ENCODE measurements at regions not wholly inside any gene's neighbourhood (a gene's known extent, or its start where the extent isn't known, plus 50 kb on each side); places are given as distances from the start of the nearest gene placed in this dataset.
"Not testable (repeated sequence)": the region's sequence is repeated elsewhere in the genome, so short reads cannot be mapped to it uniquely, and the experiment has no call there.

DNA sequence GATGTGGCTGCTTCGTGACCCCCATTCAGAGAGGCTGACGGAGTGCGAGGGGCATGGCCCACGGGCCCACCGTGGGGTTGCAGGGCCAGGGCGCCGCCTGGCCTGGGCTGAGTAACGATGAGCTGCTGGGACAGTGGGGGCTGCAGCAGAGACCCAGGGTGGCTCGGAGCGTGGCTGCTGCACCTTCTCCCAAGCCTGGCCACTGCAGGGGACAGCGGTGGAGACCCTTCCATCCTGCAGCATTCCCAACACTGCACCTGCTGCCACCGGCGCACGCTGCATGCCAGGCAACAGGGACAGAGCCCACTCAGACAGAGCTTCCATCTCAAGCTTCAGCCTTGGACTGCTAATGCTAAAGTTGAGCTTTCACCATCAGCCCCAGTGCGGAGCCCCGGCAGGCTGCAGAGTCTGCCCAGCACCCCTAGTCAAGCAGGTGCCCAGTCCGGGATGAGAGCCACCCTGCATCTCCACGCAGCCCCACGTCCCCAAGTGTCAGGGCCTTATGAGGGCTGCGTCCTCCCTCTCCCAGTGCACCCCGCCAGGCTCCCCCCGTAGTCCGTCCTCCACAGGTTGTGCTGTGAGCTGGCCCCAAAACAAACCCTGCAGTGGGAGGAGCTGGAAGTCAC, 89.4 kb upstream of the AFDN start:
- DNase-seq: no peak

DNA sequence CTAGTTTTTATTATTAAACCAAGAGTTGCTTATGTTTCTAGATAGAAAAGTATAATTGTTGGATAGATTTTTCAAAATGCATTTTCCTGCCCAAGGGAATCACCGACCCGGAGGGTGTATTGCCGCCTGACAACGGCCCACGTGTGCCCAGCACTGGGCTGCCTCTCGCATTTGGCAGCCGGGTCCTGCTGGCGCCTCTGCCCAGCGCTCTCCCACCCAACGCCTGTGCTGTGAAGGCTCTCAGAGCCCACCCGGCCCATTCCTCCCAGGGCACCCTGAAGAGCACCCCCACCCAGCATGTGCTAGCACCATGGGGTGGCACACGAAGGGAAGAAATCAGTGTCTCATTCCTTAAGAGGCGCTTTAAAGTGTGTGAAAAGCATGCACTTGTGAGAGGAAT, 88.3 kb upstream of the AFDN start:
- DNase-seq: no peak

DNA sequence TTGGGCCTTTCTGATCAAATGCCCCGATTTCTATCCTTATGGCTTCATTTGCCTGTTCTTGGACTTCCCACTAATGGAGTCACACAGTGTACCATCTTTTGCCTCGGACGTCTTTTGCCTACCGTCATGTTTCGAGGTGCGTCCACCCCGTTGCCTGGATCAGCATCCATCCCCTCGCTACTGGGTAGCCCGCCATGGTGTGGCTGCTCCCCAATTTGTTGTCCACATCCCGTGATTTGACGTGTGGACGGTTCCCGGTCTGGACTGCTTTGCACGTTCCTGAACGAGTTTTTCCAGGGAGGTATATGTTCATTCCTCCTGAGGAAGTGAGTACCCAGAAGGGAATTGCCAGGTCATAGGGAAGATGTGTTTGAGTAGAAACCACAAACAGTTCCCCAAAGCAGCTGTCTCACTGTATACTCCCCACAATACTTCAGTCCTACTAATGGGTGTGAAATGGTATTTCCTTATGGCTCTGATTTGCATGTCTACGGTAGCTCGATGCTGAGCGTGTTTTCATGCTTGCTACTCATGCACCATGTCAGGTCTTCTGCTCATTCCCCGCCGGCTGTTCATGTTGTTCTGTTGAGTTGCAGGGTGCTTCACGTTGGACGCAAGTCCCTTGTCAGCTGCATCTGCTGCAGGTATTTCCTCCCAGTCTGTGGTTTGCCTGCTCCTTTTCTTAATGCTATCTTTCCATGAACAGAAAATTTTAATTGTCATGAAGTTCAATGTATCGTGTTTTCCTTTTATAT, 86.8 kb upstream of the AFDN start:
- DNase-seq: no peak

DNA sequence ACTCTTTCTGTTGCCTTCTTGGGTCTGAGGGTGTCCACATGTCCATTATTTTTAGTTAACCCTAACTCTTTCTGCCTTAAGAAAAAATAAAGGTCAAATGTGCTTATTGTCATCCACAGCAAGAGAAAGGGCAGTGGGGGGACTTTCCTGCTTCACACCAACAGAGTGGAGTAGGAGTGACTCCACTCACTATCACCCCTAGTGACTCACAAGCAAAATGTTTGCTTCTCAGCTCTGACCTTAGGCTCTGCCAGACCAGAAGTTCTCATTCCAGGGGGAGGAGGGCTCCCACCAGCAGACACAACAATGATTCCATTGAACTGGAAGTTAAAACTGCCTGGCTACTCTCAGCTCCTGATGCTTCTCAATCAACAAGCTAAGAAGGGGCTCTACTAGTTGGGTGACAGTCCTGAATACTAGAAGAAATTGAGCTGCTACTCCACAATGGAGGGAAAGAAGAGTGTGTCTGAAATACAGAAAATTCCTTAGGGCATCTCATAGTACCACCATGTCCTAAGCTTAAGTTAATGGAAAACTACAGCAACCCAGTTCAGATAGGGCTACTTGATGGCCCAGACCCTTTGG, 83.9 kb upstream of the AFDN start:
- DNase-seq: no peak

DNA sequence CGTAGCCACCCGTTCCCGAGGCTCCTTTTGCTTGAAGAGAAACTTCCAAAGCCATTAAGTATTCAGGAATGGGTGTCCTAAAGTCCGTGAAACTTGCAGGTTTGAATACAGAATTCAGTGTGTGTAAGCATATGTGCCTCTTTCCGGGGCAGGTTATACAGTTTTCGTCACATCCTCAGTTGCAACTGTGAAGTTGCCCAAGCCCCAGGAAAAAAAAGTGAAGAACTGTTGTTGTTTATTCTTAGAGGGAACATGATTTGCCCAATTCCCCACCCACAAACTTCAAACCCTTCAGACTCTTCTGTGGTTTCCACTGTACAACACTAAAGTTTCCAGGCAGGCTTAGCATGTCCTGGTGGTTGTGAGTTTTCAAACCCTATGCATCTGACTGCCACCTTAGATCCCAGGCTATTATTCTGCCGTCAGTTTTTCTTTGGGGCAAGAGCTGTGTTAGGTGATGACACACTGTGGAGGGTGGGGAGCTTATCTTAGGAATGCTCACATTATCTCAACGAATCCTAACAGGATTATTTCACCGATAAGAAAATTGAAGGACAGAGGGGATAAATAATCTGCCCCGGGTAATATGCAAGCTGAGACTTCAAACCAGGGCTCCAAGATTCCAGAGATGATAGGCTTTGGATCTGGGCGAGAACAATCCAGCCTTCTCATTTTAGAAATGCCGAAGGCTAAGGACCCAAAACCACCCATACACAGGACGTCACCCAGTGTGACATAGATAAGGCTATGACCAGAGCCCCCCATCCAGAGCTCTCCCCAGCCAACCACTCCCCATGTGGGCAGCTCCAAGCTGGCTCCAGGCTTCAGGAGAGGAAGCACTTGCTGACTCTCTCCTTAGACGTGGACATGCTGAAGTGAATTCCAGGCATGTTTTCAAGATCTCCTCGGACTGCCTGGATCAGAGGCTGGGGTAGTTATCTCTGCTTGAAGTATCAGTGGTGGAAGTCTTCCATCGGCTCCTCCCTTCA, 81.7 kb upstream of the AFDN start:
- DNase-seq: no peak

DNA sequence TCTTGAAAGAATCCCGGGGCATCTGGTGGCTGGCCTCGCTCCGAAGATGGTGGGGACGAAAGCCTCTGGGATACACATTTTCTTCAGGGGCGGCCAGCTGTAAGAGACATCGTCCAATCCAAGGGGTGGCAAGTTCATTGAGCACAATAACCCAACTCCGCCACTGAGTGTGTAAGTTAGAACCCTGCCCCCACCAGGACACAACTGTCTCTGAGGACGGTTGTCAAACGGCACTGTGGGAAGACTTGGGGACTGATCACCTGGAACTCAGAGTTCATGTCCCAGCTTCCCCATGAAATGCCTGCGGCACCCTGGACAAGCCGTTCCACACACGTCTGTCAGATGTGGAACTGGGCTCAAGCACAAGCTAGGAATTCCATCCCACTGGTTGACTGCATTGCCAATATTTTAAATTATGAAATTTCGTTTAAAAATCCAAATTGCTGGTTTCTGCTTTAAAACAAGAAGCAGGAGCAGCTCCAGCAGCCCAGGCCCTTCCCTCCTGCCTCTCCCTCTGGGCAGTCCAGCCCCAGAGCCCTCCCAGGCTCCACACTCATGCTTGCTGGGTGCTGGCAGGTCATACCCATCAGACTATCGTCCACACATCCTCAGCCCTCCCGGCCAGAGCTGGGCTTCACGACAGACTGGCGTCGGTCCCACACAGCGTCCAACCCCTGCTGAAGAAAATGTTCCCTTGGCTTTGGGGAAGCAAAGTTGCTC, 80.9 kb upstream of the AFDN start:
- no peak for DNase-seq

DNA sequence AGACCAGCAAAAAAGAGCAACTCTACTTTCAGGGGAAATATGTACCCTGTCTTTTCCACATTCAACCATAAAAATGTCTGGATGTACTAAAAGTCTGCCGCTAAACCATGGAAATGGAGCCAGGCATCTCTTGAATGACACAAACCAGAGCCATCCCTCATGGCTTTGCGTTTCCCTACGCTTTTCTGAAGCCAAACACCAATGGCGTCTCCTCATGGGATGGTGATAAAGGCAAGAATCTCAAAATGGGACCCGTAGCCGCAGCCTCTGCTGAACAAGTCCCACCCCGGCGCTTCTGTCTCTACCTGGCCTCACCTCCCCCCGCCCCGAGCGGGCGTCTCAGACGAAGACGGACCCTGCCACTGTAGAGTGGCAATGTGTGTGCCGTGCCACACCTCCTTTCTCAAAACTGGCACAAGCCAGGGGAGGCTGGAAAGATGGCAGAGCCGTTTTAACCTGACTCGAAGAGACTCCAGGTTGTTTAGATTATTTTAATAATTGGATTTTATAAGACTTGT, 80.3 kb upstream of the AFDN start:
- DNase-seq: no peak

DNA sequence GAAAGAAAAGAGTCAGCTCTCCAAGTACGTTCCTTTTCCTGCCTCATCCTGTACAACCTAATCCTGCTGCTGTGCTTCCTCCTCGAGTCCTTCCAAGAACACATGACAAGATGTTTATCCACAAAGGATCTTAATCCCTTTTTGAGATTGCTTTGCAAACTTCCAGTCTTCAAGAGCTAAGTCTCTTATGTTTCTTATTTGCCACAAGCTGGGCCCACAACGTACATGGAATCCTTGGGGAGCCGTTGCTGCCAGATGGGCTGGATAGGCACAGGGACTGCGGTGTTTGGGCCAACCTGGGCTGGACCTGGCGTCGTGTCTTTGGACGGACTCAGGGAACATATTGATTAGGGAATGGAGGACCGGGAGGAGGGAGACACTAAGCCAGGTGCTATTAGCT, 79.7 kb upstream of the AFDN start:
- DNase-seq: no peak

DNA sequence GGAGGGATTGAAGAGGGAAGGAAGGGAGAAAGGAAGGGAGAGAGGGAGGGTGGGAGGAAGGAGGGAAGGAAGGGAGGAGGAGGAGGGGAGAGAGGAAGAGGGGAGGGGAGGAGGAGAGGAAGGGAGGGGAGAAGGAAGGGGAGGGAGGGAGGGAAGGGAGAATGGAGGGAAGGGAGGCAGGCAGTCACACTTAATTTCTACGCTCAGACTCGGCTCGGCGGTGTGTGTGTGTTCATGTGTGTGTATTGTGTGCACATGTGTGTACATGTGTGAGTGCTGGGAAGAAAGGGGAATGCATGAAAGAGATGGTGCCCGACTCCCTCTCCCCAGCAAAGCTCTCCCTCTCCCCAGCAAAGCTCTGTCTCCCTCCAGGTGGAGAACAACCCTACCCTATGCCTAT, 79.1 kb upstream of the AFDN start:
- DNase-seq: no peak

DNA sequence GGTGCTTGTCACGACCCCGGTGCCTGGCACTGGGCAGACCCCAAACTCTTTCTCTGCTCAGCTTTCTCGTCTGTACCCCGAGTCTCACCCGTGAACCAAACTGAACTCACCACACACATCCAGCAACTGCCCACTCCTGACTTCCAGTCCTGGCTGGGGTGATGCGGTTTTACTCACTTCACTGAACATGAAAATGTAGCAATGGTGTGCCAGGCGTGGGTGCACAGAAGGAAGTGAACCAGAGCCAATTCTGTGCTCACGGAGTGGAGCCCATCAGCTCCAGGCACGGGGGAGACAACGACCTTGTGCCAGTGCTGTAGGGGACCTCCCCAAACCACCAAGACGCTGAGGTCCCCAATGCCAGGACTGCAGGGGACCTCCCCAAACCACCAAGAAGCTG, 78.7 kb upstream of the AFDN start:
- DNase-seq: no peak

DNA sequence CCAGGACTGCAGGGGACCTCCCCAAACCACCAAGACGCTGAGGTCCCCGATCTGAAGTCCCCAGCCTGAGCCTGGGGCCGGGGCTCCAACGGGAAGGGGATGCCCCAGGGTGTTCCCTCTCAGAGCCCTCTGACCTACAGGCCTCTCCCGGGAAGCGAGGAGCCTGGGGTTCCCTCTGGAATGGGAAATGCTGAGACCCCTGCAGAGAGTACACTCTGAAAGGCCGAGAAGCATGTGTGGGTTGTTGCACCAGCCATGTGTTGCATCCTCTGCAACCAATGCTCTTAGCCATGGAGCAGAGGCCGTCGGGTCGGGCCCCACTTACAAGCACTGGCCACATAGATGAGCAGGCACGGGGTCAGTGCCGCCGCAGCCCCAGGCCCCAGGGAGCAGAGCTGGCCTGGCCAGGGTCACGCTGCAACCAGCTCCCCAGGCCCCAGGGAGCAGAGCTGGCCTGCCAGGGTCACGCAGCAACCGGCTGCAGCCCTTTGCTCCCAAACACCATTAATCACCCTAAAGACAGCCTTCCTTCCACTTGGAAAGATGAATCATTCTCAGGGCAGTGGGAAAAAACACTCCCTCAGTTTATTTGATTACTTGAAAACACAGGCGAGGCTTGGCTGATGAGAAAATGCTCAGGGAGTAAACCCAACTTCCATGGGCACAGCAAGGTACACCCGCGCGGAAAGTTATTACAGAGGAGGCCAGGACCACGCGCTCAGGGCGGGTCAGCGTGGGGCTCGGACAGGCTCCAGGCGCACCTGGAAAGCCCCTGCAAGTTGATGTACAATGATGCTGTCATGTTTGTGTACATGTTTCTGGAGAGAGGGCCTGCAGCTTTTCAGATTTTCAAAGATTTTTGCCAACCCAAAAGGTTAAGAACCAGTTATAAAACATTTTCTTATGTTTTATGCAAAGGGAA, 78.0 kb upstream of the AFDN start:
- no peak for DNase-seq

DNA sequence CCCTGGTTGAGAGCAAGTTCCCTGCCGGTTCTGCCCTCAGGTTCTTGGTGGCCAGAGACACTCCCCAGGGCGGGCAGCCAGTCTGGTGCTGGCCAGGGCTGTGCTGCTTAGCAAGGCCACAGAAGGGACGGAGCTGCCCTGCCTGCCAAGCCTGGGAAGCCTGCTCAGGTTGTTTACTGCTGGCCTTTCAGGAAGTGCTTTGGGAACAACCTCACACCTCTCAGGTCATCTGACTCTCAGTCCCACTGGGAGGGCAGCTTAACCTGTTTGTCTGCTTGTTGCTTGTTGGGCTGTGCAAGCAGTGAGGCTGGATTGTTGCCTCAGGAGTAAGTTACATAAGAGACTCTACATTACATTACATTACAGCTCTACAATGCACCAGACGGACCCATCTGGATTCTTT, 75.8 kb upstream of the AFDN start:
- no peak for DNase-seq

DNA sequence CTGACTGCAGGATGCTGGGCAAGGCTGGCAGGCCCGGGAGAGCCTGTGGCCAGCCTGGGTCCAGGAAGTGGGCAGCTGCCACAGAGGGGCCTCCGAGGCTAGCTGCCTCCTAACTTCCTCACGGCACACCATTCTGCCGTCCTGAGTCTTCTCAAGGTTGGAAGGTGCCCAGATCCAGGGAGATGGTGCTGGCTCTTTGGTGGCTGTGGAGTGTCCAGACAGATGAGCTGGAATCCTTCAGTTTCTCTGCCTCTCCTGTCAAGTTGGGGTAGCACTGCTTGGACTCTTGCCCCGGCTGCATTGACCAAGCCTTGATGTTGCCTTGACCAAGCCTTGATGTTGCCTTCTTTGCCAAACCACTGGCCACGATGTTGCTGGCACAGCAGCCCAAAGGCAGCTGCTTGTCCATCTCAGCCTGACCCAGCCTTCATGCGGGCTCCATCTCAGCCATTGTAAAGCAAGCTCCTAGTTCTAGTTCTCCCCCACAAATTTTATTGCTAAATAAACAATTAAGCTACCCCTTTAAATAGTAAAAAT, 75.1 kb upstream of the AFDN start:
- no peak for DNase-seq

DNA sequence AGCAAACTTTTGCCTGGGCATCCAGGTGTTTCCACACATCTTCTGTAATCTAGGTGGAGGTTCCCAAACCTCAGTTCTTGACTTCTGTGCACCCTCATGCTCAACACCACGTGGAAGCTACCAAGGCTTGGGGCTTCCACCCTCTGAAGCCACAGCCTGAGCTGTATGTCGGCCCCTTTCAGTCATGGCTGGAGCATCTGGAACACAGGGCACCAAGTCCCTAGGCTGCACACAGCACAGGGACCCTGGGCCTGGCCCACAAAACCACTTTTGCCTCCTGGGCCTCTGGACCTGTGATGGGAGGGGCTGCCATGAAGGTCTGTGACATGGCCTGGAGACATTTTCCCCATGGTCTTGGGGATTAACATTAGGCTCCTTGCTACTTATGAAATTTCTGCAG, 73.4 kb upstream of the AFDN start:
- DNase-seq: not testable (repeated sequence)

DNA sequence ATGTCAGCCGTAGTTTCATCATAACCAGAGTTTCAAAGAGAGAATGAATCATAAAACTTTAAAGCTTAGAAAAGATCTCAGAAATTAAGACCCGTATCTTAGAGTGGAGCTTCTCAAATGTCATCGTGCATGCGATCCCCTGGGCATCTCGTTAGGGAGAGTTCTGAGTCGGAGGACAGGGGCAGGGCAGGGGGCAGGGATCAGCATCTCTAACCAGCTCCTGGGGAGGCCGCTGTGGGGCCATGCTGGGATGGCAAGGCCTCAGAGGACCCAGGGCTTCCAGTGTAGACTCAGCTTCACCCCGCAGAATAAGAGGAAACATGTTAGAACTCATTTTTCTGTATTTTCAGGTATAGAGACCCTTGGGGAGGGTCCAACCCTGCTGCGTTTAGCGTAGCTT, 72.0 kb upstream of the AFDN start:
- no peak for DNase-seq

DNA sequence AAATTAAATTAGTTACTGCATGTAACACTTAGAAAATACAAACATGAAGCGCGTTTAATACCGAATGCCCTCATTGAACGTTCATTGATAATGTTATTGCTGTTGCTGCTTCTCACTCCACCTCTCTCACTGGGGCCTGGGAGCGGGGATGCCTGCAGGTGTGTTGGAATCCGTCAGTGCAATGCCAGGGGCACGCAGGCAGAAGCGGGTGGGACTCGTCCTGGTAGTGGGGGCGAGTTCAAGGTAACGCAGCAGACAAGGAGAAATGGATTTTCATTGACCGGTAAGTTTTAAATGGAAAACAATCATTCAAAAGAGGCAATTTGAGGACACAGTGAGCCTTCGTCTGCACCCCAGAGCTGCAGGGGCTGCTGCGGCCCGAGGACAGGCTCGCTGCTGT, 71.2 kb upstream of the AFDN start:
- no peak for DNase-seq

DNA sequence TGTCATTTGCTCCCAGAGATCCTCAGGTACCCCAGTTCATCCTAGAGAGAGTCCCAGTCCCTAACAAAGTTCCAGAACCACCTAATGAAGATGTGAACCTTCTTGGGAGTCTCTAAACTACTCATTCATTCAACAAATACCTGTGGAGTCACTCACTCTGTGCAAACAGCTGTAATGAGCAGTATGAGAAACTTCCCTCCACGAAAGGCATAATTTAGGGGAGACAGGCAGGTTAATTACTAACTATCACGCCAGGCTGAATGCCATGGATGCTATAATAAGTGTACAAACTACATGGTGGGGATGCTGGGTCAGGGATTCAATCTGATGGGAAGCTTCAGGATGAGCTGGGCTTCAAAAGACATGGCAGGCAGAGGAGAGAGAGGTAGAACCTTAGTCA, 70.1 kb upstream of the AFDN start:
- no peak for DNase-seq

DNA sequence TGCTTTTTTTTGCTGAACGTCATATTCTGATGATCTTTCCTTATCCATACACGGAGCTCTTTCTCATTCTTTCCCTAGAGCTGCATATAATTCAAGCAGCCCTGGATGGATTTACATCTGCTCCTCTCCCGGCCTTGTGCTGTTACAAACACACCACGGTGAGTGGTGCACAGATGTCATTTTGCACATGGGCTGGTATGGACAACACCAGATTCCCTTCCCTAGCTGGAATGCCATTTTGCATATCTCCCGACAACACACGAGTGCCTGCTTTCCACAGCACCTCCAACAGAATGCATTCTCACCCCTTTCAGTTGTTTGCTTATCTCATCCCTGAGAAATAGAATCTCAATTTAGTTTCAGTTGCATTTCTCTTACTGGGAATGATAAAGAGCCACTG, 69.5 kb upstream of the AFDN start:
- DNase-seq: no peak

DNA sequence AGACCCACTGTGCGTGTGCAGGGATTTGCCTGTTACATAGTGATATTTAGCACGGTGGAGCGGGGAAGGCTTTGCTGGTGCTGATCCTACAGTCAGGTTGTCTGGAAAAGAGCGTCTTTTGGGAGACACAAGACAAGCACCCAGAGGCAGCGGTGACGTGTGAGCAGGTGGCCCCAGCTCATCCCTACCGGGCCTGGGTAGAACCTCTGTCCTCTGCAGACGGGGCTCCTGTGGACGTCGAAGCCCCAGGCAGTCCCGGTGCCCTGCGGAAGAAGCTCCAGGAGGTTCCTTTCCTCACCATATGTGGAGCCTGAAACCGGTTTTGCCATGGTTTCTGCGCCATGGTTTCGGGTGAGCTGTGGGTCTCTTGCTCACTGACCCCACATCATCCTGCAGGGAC, 68.9 kb upstream of the AFDN start:
- no peak for DNase-seq

DNA sequence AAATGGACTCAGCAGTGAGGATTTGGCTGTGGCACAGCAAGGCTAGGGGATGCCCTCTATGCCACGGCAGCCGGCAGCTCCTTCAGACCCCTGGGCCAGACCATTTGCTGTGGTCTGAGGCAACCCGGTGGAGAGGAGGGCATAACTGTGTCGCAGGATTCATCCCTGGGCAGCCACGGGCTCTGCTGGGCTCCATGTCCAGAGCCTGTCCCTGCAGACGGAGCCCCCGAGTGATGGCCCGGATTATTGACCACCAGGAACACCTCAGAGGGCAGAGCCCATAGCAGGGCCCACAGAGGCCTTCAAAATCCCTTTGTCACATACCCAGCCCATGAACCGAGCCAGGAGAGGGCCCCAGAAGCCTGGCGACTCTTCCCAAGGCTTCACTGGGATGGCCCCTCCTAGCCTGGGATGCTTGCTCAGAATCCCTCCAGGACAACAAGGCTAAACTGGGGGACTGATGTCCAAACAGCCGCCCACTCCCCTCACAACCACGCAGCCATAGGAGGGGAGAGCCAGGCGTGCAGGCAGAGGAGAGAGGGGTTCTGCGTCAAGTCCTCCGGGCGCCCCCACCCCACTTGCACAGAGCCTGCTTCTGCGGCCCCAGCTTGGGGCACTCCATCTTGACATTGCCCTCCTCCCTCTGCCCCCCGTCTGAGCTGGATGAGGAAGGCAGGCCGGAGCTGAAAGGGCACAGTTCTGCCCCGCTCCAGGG, 68.2 kb upstream of the AFDN start:
- no peak for DNase-seq
